ENCODE measurements at regions not wholly inside any gene's neighbourhood (a gene's known extent, or its start where the extent isn't known, plus 50 kb on each side); places are given as distances from the start of the nearest gene placed in this dataset.

DNA sequence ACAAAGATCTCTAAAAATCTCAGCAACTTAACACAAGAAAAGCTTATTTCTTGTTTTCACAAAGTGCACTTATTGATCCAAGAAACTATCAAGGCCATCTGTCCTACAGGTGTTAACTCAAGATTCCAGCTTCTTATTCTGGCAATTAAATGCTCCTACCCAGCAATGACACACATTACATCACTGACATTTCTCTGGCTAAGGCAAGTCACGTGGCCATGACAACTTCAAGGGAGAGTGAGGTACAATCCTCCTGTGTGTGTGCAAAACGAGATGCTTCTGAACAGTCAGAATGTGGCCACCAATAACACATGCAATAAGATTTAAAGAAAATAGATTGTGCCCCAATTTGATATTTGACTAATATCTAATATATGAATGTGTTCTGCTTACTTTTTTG, 169.3 kb upstream of the BTBD3 start:
- TF ChIP-seq EZH2 (optimal IDR thresholded peaks at IDR 0.05; ENCODE audit: low read depth, low read length), result no peak
- TF ChIP-seq, protein P1, sequence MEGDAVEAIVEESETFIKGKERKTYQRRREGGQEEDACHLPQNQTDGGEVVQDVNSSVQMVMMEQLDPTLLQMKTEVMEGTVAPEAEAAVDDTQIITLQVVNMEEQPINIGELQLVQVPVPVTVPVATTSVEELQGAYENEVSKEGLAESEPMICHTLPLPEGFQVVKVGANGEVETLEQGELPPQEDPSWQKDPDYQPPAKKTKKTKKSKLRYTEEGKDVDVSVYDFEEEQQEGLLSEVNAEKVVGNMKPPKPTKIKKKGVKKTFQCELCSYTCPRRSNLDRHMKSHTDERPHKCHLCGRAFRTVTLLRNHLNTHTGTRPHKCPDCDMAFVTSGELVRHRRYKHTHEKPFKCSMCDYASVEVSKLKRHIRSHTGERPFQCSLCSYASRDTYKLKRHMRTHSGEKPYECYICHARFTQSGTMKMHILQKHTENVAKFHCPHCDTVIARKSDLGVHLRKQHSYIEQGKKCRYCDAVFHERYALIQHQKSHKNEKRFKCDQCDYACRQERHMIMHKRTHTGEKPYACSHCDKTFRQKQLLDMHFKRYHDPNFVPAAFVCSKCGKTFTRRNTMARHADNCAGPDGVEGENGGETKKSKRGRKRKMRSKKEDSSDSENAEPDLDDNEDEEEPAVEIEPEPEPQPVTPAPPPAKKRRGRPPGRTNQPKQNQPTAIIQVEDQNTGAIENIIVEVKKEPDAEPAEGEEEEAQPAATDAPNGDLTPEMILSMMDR (IDR thresholded peaks at IDR 0.05; ENCODE audit: low read length), result no peak
